AG09319 (cell line): ENCODE measurements at regions not wholly inside any gene's neighbourhood (a gene's known extent, or its start where the extent isn't known, plus 50 kb on each side); places are given as distances from the start of the nearest gene placed in this dataset.

Experiments used
- DNase-seq: peaks from one replicate; pipeline ENCODE4 v3.0.0-alpha.2; 2010; ENCODE audit warnings: low read depth; ENCODE audit errors: extremely low read depth
- TF ChIP-seq, protein P1 (sequence below): IDR thresholded peaks from 2 replicates; pipeline ENCODE4 v1.5.1; 2011; ENCODE audit warnings: low read depth, mild to moderate bottlenecking, inconsistent platforms, low read length, moderate library complexity

DNA sequence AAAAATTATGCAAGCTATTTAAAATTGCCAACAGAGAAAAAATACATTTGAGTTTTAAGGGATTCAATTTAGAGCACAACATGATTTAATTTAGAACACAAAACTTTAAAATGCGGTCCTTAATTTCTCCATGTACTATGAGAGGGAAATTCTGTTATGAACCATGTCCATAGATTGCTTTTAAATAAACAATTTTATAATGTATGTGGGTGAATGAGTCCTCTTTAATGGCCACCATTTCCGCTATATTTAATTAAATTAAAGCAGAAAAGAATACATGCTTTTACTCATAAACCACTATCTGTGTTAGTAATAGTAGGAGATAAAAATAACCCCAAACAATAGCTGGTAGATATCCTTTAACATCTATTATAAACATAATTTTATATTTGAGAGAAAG is 914.6 kb downstream of the LTN1 start:
- TF ChIP-seq, protein P1, sequence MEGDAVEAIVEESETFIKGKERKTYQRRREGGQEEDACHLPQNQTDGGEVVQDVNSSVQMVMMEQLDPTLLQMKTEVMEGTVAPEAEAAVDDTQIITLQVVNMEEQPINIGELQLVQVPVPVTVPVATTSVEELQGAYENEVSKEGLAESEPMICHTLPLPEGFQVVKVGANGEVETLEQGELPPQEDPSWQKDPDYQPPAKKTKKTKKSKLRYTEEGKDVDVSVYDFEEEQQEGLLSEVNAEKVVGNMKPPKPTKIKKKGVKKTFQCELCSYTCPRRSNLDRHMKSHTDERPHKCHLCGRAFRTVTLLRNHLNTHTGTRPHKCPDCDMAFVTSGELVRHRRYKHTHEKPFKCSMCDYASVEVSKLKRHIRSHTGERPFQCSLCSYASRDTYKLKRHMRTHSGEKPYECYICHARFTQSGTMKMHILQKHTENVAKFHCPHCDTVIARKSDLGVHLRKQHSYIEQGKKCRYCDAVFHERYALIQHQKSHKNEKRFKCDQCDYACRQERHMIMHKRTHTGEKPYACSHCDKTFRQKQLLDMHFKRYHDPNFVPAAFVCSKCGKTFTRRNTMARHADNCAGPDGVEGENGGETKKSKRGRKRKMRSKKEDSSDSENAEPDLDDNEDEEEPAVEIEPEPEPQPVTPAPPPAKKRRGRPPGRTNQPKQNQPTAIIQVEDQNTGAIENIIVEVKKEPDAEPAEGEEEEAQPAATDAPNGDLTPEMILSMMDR: no peak
- DNase-seq: no peak

DNA sequence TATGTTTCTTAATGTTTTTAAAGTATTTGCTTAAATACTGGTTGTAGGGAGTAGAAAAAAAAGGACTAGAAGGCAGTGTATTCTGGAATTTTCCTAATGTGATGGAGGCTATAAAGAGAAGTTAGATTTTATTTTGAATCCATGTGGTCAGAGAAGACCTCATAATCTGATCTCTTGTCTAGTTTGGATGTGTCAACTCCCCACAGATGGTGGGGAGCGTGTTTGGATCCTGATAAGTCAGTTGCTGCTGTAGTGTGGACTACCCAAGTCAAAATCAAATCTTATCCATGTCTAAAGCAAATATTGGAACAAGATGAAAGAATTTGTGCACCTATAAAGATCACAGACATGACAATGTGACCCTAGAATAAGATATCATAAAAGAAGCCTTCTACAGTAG is 918.0 kb downstream of the LTN1 start:
- TF ChIP-seq, protein P1: no peak
- no peak for DNase-seq

DNA sequence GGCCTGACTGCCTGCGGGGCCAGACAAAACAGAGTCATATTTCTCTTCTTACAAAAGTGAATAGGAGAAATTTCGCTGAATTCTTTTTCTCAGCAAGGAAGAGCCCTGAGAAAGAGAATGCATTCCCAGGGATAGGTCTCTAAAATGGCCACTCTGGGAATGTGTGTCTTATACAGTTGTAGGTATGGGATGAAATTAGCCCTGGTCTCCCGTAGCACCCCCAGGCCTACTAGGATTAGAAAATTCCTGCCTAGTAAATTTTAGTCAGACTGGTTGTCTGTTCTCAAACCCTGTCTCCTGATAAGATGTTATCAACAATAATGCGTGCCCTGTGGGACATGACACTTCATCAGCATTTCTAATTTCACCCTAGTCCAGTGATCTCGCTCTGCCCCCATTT is 920.1 kb downstream of the LTN1 start:
- DNase-seq: no peak

DNA sequence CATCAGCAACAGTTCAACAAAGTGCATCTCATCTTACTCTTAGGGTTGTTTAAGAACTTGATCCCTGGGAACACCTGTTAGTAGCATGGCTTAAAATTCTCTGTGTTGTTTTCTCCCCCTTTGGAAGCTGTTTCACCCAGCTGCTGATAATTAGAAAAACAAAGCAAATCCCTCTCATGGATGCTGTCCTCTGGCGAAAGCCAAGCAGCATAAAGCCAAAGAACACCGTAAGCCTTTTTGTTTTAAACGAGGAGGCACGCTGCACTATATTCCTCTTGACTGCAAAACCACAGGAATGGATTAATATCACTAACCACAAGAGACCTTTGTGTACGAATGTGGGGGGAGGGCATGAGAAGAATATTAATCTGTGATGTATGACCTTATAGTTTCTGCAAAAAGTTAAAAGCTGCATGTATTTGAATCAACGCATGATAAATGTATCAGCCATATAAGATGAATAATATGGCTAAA is 923.2 kb downstream of the LTN1 start:
- peak; percentile 44 for DNase-seq
- TF ChIP-seq, protein P1: no peak

More for the DNA sequence above, 920.1 kb downstream of the LTN1 start:
- TF ChIP-seq, protein P1: no peak

DNA sequence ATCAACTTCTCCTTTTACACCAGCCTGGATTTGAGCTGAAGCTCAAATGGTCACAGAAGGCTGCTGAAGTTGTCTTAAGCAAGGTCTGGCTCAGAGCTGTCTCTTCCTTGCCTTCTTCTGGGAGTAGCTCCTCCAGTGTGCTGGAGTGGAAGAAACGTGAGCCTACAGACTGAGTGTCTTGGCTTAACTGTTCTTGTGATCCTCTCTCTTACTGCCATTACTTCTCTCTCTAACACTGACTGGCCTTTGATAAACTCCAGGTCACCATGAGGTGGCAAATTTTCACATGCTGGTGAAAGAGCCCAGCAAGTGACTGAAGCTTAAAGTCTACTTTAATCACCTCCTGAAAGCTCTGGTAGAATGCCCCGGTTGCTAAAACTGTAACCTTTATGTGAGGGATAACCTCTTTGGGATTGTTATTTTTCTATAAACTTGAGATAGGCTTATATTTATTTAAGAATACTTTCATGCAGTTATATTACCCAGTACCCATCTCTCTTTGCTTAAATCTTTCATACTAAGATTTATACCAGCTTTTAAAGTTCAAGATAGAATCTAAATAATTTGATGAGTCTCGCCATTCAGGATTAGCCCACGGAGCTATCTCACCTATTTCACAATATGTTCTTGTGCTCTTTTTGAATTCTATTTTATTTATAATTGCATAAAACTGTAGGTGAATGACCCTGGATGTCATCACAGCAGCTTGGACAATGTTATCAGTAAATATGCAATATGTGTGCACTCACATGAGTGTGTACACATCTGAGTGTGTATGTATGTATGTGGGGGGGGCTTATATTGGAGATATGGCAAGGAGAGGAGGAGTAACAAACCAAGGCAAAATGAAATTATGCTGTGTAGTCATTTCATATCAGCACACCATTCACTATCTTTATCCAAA is 924.0 kb downstream of the LTN1 start:
- TF ChIP-seq, protein P1: no peak
- DNase-seq: no peak

DNA sequence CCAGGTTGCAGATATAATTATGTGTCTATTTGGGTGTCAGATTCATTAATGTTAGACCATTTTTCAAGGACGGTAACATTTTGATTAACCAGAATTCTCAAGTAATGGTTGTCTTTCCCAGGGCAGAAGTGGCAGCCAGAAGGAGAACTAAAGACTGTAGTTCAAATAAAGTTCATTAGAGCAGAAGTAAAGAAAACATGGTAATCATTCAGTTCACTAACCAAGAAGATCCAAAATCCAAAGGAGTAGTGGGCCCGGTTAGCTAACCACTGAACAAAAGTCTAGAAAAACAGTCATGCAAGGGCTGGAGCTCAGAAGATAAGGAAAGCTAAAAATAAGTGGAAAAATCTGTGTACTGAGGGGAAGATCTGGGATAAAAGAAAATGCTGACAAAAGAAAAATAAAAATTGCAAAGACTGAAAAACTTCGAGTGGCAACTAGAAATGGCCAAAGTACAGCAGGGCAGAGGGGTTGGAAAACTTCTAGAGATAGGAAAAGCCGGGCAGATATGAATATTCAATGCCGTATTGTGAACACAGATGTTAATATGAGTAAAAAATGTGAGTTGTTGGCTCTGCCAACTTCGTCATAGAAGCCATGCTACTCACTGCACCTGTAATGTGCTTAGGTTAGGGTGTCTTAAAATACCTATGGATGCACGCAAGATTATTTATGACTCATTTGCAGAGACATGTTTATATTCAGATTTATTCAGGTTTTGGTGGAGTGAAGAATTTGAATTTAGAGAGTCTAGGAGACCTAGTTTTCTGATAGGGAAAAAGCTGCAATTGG is 925.9 kb downstream of the LTN1 start:
- no peak for DNase-seq
- TF ChIP-seq, protein P1: no peak

DNA sequence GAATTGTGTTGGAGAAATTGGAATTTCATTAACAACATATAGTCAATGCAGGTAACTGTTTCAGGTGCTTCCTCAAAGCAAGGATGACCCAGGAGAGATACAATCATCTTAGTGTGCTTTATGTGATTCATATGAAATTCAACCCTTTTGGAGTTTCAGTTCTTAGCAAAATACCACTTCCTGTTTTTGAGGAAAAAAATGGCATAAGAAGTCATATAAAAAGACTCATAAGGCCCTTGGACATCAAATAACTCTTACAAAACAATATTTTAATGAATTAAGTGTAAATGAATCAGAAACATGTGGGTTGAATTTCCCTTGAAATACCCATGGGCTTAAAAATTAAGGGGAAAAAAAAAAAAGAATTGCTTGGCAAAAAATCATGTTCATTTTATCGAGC is 926.6 kb downstream of the LTN1 start:
- TF ChIP-seq, protein P1: no peak
- no peak for DNase-seq
